ENCODE measurements at regions not wholly inside any gene's neighbourhood (a gene's known extent, or its start where the extent isn't known, plus 50 kb on each side); places are given as distances from the start of the nearest gene placed in this dataset.

DNA sequence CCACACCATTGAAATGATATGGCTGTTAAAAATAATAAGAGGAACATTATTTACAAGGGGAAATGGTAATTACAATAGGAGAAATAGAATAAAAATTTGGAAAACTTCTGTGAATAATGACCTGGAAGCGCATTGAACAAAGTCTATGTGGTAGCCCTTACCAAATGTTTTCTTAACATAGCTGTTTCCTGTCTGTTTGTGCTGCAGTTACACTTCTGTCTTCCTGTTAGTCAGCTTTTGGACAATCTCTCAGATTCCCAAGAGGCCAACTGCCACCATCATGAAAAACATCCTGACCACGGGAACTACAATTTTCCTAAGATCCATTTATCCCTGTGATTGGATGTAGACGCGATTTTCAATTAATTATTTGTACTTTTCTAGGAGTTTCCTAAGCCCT, 754.4 kb upstream of the MARCKS start:
- DNase-seq (ENCODE audit: low spot score) (no peak), ATAC-seq (ENCODE audit: low FRiP score) (no peak)
- no peak for TF ChIP-seq CTCF (IDR thresholded peaks at IDR 0.05)

- ATAC-seq (ENCODE audit: low FRiP score) (no peak), DNase-seq (ENCODE audit: low spot score) (no peak)
- no peak for TF ChIP-seq CTCF (IDR thresholded peaks at IDR 0.05)
These were observed 753.3 kb upstream of the MARCKS start for GRCh38 chr6:113103634-113104361.

DNA sequence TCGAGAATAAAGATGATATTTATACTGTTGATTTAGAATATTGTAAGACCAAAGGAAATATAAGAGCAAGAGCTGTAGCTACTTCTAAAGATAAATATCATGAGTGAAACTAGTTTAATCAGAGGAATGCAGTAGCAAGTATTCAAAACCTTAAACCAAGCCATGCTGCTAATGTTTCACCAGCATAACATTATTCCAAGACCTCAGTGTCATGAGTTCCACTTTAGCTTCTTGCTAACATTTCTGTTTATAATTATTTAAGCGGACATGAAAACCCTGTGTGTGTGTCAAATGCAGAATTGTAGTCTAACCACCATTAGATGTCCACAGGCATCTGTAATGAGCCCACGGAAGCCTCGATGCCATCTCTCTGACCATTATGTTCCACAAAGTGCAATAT, 752.6 kb upstream of the MARCKS start:
- TF ChIP-seq CTCF (IDR thresholded peaks at IDR 0.05): no peak
- DNase-seq (ENCODE audit: low spot score) (no peak), ATAC-seq (ENCODE audit: low FRiP score) (no peak)

GRCh38 chr6:113104951-113105350, 752.2 kb upstream of the MARCKS start:
- TF ChIP-seq CTCF (IDR thresholded peaks at IDR 0.05): no peak
- no peak for DNase-seq (ENCODE audit: low spot score)
- no peak for ATAC-seq (ENCODE audit: low FRiP score)

GRCh38 chr6:113110211-113110610, 746.9 kb upstream of the MARCKS start:
- no peak for ATAC-seq (ENCODE audit: low FRiP score)
- no peak for TF ChIP-seq CTCF (IDR thresholded peaks at IDR 0.05)
- no peak for DNase-seq (ENCODE audit: low spot score)

GRCh38 chr6:113111550-113111949, 745.6 kb upstream of the MARCKS start:
- no peak for TF ChIP-seq CTCF (IDR thresholded peaks at IDR 0.05)
- ATAC-seq (ENCODE audit: low FRiP score): no peak
- no peak for DNase-seq (ENCODE audit: low spot score)

GRCh38 chr6:113112086-113112485, 745.1 kb upstream of the MARCKS start:
- DNase-seq (ENCODE audit: low spot score) (no peak), ATAC-seq (ENCODE audit: low FRiP score) (no peak)
- TF ChIP-seq CTCF (IDR thresholded peaks at IDR 0.05): no peak
